ENCODE measurements at regions not wholly inside any gene's neighbourhood (a gene's known extent, or its start where the extent isn't known, plus 50 kb on each side); places are given as distances from the start of the nearest gene placed in this dataset.
"Not testable (repeated sequence)": the region's sequence is repeated elsewhere in the genome, so short reads cannot be mapped to it uniquely, and the experiment has no call there.

- intact Hi-C loops (cut with micrococcal nuclease): no loop called here
- Mint-ChIP-seq H3K27me3 (no peaks in the 10 kb centered on the region), H3K36me3 (ENCODE audit: low read depth) (no peaks in the 10 kb centered on the region), H3K4me1 (ENCODE audit: low read depth) (no peaks in the 10 kb centered on the region), H3K4me3 (no peak overlapping the region), H3K9me3 (peaks cover 9% of the 10 kb centered on the region), H3K27ac (no peak overlapping the region)
Observed at GRCh38 chr2:123791684-123792083, 233.4 kb upstream of the CNTNAP5 start.

GRCh38 chr2:123804126-123804525 lies 221.0 kb upstream of the CNTNAP5 start:
- H3K27me3 Mint-ChIP-seq; H3K27ac Mint-ChIP-seq; H3K36me3 Mint-ChIP-seq (ENCODE audit: low read depth); intact Hi-C loops (cut with micrococcal nuclease); H3K4me1 Mint-ChIP-seq (ENCODE audit: low read depth); H3K4me3 Mint-ChIP-seq: not testable (repeated sequence)
- peaks cover 63% of the 10 kb centered on the region for H3K9me3 Mint-ChIP-seq

GRCh38 chr2:123805746-123806145 lies 219.3 kb upstream of the CNTNAP5 start:
- H3K4me3 Mint-ChIP-seq; H3K4me1 Mint-ChIP-seq (ENCODE audit: low read depth); intact Hi-C loops (cut with micrococcal nuclease); H3K27me3 Mint-ChIP-seq; H3K27ac Mint-ChIP-seq; H3K36me3 Mint-ChIP-seq (ENCODE audit: low read depth): not testable (repeated sequence)
- peaks cover 78% of the 10 kb centered on the region for H3K9me3 Mint-ChIP-seq

GRCh38 chr2:123808243-123808642 lies 216.8 kb upstream of the CNTNAP5 start:
- H3K4me1 Mint-ChIP-seq (ENCODE audit: low read depth): no peaks in the 10 kb centered on the region
- peaks cover 59% of the 10 kb centered on the region for H3K9me3 Mint-ChIP-seq
- no peak overlapping the region for H3K27ac Mint-ChIP-seq
- H3K36me3 Mint-ChIP-seq (ENCODE audit: low read depth): no peaks in the 10 kb centered on the region
- H3K4me3 Mint-ChIP-seq: no peak overlapping the region
- H3K27me3 Mint-ChIP-seq: no peaks in the 10 kb centered on the region
- intact Hi-C loops (cut with micrococcal nuclease): no loop called here

GRCh38 chr2:123811846-123812245 lies 213.2 kb upstream of the CNTNAP5 start:
- no peaks in the 10 kb centered on the region for H3K27me3 Mint-ChIP-seq
- intact Hi-C loops (cut with micrococcal nuclease): no loop called here
- no peaks in the 10 kb centered on the region for H3K36me3 Mint-ChIP-seq (ENCODE audit: low read depth)
- H3K4me3 Mint-ChIP-seq: no peak overlapping the region
- no peak overlapping the region for H3K27ac Mint-ChIP-seq
- H3K4me1 Mint-ChIP-seq (ENCODE audit: low read depth): no peaks in the 10 kb centered on the region
- peaks cover 33% of the 10 kb centered on the region for H3K9me3 Mint-ChIP-seq

GRCh38 chr2:123816203-123816602 lies 208.9 kb upstream of the CNTNAP5 start:
- Mint-ChIP-seq H3K27ac (no peak overlapping the region), H3K4me1 (ENCODE audit: low read depth) (no peaks in the 10 kb centered on the region), H3K36me3 (ENCODE audit: low read depth) (no peaks in the 10 kb centered on the region), H3K27me3 (no peaks in the 10 kb centered on the region), H3K9me3 (peaks cover 12% of the 10 kb centered on the region), H3K4me3 (no peak overlapping the region)
- intact Hi-C loops (cut with micrococcal nuclease): no loop called here

- H3K27me3 Mint-ChIP-seq: no peaks in the 10 kb centered on the region
- H3K4me1 Mint-ChIP-seq (ENCODE audit: low read depth): no peaks in the 10 kb centered on the region
- no peak overlapping the region for H3K4me3 Mint-ChIP-seq
- no peak overlapping the region for H3K27ac Mint-ChIP-seq
- intact Hi-C loops (cut with micrococcal nuclease): no loop called here
- no peaks in the 10 kb centered on the region for H3K36me3 Mint-ChIP-seq (ENCODE audit: low read depth)
- H3K9me3 Mint-ChIP-seq: peaks cover 17% of the 10 kb centered on the region
Observed at GRCh38 chr2:123816928-123817327, 208.2 kb upstream of the CNTNAP5 start.

- Mint-ChIP-seq H3K4me1 (ENCODE audit: low read depth) (no peaks in the 10 kb centered on the region), H3K27me3 (no peaks in the 10 kb centered on the region), H3K9me3 (peaks cover 34% of the 10 kb centered on the region), H3K36me3 (ENCODE audit: low read depth) (no peaks in the 10 kb centered on the region), H3K27ac (no peak overlapping the region), H3K4me3 (no peak overlapping the region)
- intact Hi-C loops (cut with micrococcal nuclease): no loop called here
Observed at GRCh38 chr2:123826729-123827271, 198.3 kb upstream of the CNTNAP5 start.

- Mint-ChIP-seq H3K27ac (no peak overlapping the region), H3K4me3 (no peak overlapping the region)
Observed at GRCh38 chr2:123839326-123839725, 185.8 kb upstream of the CNTNAP5 start.

GRCh38 chr2:123840016-123840415 lies 185.1 kb upstream of the CNTNAP5 start:
- no peaks in the 10 kb centered on the region for H3K27me3 Mint-ChIP-seq
- no peak overlapping the region for H3K27ac Mint-ChIP-seq
- intact Hi-C loops (cut with micrococcal nuclease): no loop called here
- no peak overlapping the region for H3K4me3 Mint-ChIP-seq
- peaks cover 60% of the 10 kb centered on the region for H3K9me3 Mint-ChIP-seq
- no peaks in the 10 kb centered on the region for H3K4me1 Mint-ChIP-seq (ENCODE audit: low read depth)
- H3K36me3 Mint-ChIP-seq (ENCODE audit: low read depth): no peaks in the 10 kb centered on the region

More at GRCh38 chr2:123839326-123839725, 185.8 kb upstream of the CNTNAP5 start:
- intact Hi-C loops (cut with micrococcal nuclease): no loop called here
- Mint-ChIP-seq H3K9me3 (peaks cover 66% of the 10 kb centered on the region), H3K4me1 (ENCODE audit: low read depth) (no peaks in the 10 kb centered on the region), H3K36me3 (ENCODE audit: low read depth) (no peaks in the 10 kb centered on the region), H3K27me3 (no peaks in the 10 kb centered on the region)

GRCh38 chr2:123840574-123840973 lies 184.5 kb upstream of the CNTNAP5 start:
- no peak overlapping the region for H3K27ac Mint-ChIP-seq
- H3K4me3 Mint-ChIP-seq: no peak overlapping the region
- intact Hi-C loops (cut with micrococcal nuclease): no loop called here
- no peaks in the 10 kb centered on the region for H3K36me3 Mint-ChIP-seq (ENCODE audit: low read depth)
- no peaks in the 10 kb centered on the region for H3K27me3 Mint-ChIP-seq
- H3K4me1 Mint-ChIP-seq (ENCODE audit: low read depth): no peaks in the 10 kb centered on the region
- peaks cover 54% of the 10 kb centered on the region for H3K9me3 Mint-ChIP-seq

- Mint-ChIP-seq H3K36me3 (ENCODE audit: low read depth) (no peaks in the 10 kb centered on the region), H3K4me1 (ENCODE audit: low read depth) (no peaks in the 10 kb centered on the region), H3K27ac (no peak overlapping the region), H3K9me3 (peaks cover 55% of the 10 kb centered on the region), H3K27me3 (no peaks in the 10 kb centered on the region), H3K4me3 (no peak overlapping the region)
- intact Hi-C loops (cut with micrococcal nuclease): no loop called here
Observed at GRCh38 chr2:123851281-123851680, 173.8 kb upstream of the CNTNAP5 start.

GRCh38 chr2:123853161-123853560 lies 171.9 kb upstream of the CNTNAP5 start:
- Mint-ChIP-seq H3K4me3 (no peak overlapping the region), H3K4me1 (ENCODE audit: low read depth) (no peaks in the 10 kb centered on the region), H3K27me3 (no peaks in the 10 kb centered on the region), H3K27ac (no peak overlapping the region), H3K9me3 (peaks cover 69% of the 10 kb centered on the region), H3K36me3 (ENCODE audit: low read depth) (no peaks in the 10 kb centered on the region)
- intact Hi-C loops (cut with micrococcal nuclease): no loop called here

GRCh38 chr2:123859031-123859430 lies 166.1 kb upstream of the CNTNAP5 start:
- H3K4me3 Mint-ChIP-seq; H3K27ac Mint-ChIP-seq; H3K27me3 Mint-ChIP-seq; H3K36me3 Mint-ChIP-seq (ENCODE audit: low read depth); H3K4me1 Mint-ChIP-seq (ENCODE audit: low read depth); intact Hi-C loops (cut with micrococcal nuclease): not testable (repeated sequence)
- H3K9me3 Mint-ChIP-seq: peaks cover 64% of the 10 kb centered on the region

- H3K27me3 Mint-ChIP-seq: no peaks in the 10 kb centered on the region
- H3K27ac Mint-ChIP-seq: no peak overlapping the region
- H3K36me3 Mint-ChIP-seq (ENCODE audit: low read depth): no peaks in the 10 kb centered on the region
- H3K4me3 Mint-ChIP-seq: no peak overlapping the region
- intact Hi-C loops (cut with micrococcal nuclease): no loop called here
- peaks cover 31% of the 10 kb centered on the region for H3K9me3 Mint-ChIP-seq
- H3K4me1 Mint-ChIP-seq (ENCODE audit: low read depth): no peaks in the 10 kb centered on the region
Observed at GRCh38 chr2:123864416-123864815, 160.7 kb upstream of the CNTNAP5 start.

Data from dendritic cell treated with granulocyte-macrophage colony-stimulating factor and Interleukin-4, amounts not matched to agents 40 ng/mL and 50 ng/mL, for 4 days (primary cell).